Transverse colon (tissue), 4 donors: ENCODE measurements at regions not wholly inside any gene's neighbourhood (a gene's known extent, or its start where the extent isn't known, plus 50 kb on each side); places are given as distances from the start of the nearest gene placed in this dataset.
"Not testable (repeated sequence)": the region's sequence is repeated elsewhere in the genome, so short reads cannot be mapped to it uniquely, and the experiment has no call there.

ENCODE experiments used
- DNase-seq: peaks from one replicate; pipeline ENCODE4 v3.0.0-alpha.2; 2019
- H3K27ac ChIP-seq, 4 donors: fragments of 200-600 bp; sonication (generic); 2 replicates each; pipeline ENCODE4 v1.5.1; 2016 to 2018; ENCODE audit warnings: inconsistent platforms in 4 of 4
- H3K27me3 ChIP-seq: fragments of 200-600 bp; sonication (generic); 2 replicates; pipeline ENCODE4 v1.5.1; 2017; ENCODE audit warnings: inconsistent platforms
- H3K36me3 ChIP-seq, 4 donors: fragments of 200-600 bp; sonication (generic); 2 replicates each; pipeline ENCODE4 v1.5.1; 2017 to 2019; ENCODE audit warnings: inconsistent platforms in 4 of 4
- H3K4me1 ChIP-seq, 4 donors: fragments of 200-600 bp; sonication (generic); 2 replicates each; pipeline ENCODE4 v1.5.1; 2017 to 2020; ENCODE audit warnings: inconsistent platforms in 4 of 4
- H3K4me3 ChIP-seq, 4 donors: fragments of 200-600 bp; sonication (generic); 1 replicate in 1 of 4; 2 replicates in 3 of 4; pipeline versions ENCODE4 v1.5.1 to v1.6.1; 2017 to 2019; ENCODE audit warnings: inconsistent platforms in 4 of 4
- H3K9me3 ChIP-seq, 2 donors: fragments of 200-600 bp; sonication (generic); 2 replicates each; pipeline ENCODE4 v1.5.1; 2017 to 2019; ENCODE audit warnings: inconsistent platforms in 2 of 2
- CTCF ChIP-seq, 5 experiments: fragments of 200-600 bp in 3 of 5; fragments of 450-650 bp in 2 of 5; sonication (generic) in 3 of 5; IDR thresholded peaks; 1 replicate in 2 of 5; 2 replicates in 3 of 5; pipeline ENCODE4 v1.5.1; 2016 to 2017; ENCODE audit warnings: antibody characterized with exemption in 5 of 5, inconsistent platforms in 3 of 5, mild to moderate bottlenecking in 2 of 5, moderate library complexity in 1 of 5
- EP300 ChIP-seq: sonication (generic); formaldehyde crosslinking; IDR thresholded peaks from one replicate; pipeline ENCODE4 v1.6.1; 2017; ENCODE audit warnings: antibody characterized with exemption, low read depth
- POLR2A ChIP-seq: fragments of 450-650 bp; IDR thresholded peaks from one replicate; pipeline ENCODE4 v1.6.1; 2016; ENCODE audit warnings: antibody characterized with exemption, mild to moderate bottlenecking, moderate library complexity
- POLR2AphosphoS5 ChIP-seq, 3 donors: sonication (generic); formaldehyde crosslinking; IDR thresholded peaks; one replicate each; pipeline ENCODE4 v1.6.1; 2016; ENCODE audit warnings: antibody characterized with exemption in 3 of 3
- WGBS, 2 donors: methylation state at CpG; one replicate each; pipeline ENCODE4 v1.1.5; 2018; ENCODE audit warnings: low coverage in 1 of 2; 5-methylcytosine and 5-hydroxymethylcytosine counted together
- in situ Hi-C, 4 donors: fragments of 200-750 bp; cut with MboI; loops; one replicate each; pipeline versions ENCODE4 v1.15.0 to v1.15.1; 2017; ENCODE audit warnings: low sequenced_read_pairs in 3 of 4, low pct_ligation_motif_present in 1 of 4, low pct_unique_long_range_greater_than_20kb in 1 of 4
- intact Hi-C: fragments of 100-400 bp; cut with DNase I; formaldehyde crosslinking; loops from one replicate; pipeline ENCODE4 v1.15.1; 2023; ENCODE audit warnings: low total_unique reads

GRCh38 chr6:144379356-144379755 is 94.2 kb downstream of the UTRN start:
- no peak for DNase-seq
- Histone ChIP-seq H3K36me3 (no peaks in the 10 kb centered on the region), H3K9me3 (no peaks in the 10 kb centered on the region), H3K27ac (peak overlapping the region; percentile 34 to 66 (median 55)), H3K27me3 (no peaks in the 10 kb centered on the region), H3K4me3 (no peak overlapping the region), H3K4me1 (peaks cover 0 to 43% (median 16%) of the 10 kb centered on the region in 4 donors)
- no peak for TF ChIP-seq POLR2A
- TF ChIP-seq EP300 = no peak
- TF ChIP-seq POLR2AphosphoS5 (IDR thresholded peaks at IDR 0.05) = no peak
- no peak for TF ChIP-seq CTCF (IDR thresholded peaks at IDR 0.05)
- WGBS, 2 donors = 76% methylated on average over 3 to 7 of the region's 7 CpGs
- intact Hi-C loops = no loop called here
- in situ Hi-C loops = no loop called here

GRCh38 chr6:144381499-144381898 is 96.4 kb downstream of the UTRN start:
- H3K4me3 ChIP-seq, in situ Hi-C loops, H3K9me3 ChIP-seq, H3K27me3 ChIP-seq, intact Hi-C loops, H3K36me3 ChIP-seq, DNase-seq, H3K27ac ChIP-seq: not testable (repeated sequence)
- 98 to 100% methylated on average over 2 of the region's 2 CpGs for WGBS, 2 donors
- peaks cover 0 to 29% (median 12%) of the 10 kb centered on the region in 4 donors for H3K4me1 ChIP-seq

DNA sequence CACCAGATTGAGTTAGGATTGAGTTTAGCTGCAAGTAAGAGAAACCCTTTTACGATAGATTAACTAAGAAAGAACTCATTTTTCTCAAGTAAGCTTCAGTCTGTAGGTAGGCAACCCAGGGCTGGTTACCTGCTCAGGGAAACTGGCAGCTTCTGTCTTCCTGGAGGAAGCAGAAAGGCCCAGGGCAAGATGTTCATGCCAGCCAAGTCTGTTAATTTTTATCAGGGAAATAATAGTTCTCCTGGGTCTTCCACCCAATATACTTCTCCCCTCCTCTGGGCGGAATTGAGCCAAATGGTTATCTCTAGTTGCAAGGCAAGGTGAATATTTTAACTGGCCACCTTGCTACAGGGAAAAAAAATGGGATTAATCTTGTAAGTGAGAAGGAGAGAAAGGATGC is 98.2 kb downstream of the UTRN start:
- H3K27me3 ChIP-seq = no peaks in the 10 kb centered on the region
- no peak for DNase-seq
- H3K4me1 ChIP-seq = peaks cover 0 to 13% (median 6%) of the 10 kb centered on the region in 4 donors
- H3K9me3 ChIP-seq = no peaks in the 10 kb centered on the region
- 96 to 100% methylated on average over 1 to 2 of the region's 2 CpGs for WGBS, 2 donors
- H3K36me3 ChIP-seq = no peaks in the 10 kb centered on the region
- TF ChIP-seq POLR2AphosphoS5 (IDR thresholded peaks at IDR 0.05) = no peak
- TF ChIP-seq EP300 = no peak
- no peak for TF ChIP-seq POLR2A
- no peak for TF ChIP-seq CTCF (IDR thresholded peaks at IDR 0.05)
- intact Hi-C loops = no loop called here
- no peak overlapping the region for H3K27ac ChIP-seq
- in situ Hi-C loops = no loop called here
- H3K4me3 ChIP-seq = no peak overlapping the region

GRCh38 chr6:144384427-144384826 is 99.3 kb downstream of the UTRN start:
- Histone ChIP-seq H3K4me3 (no peak overlapping the region), H3K36me3 (no peaks in the 10 kb centered on the region), H3K27ac (no peak overlapping the region), H3K4me1 (peaks cover 0 to 5% (median 1%) of the 10 kb centered on the region in 4 donors), H3K27me3 (no peaks in the 10 kb centered on the region), H3K9me3 (no peaks in the 10 kb centered on the region)
- 95 to 100% methylated on average over 4 of the region's 4 CpGs for WGBS, 2 donors
- intact Hi-C loops = no loop called here
- in situ Hi-C loops = no loop called here
- TF ChIP-seq CTCF (IDR thresholded peaks at IDR 0.05) = no peak
- no peak for TF ChIP-seq POLR2AphosphoS5 (IDR thresholded peaks at IDR 0.05)
- no peak for TF ChIP-seq POLR2A
- TF ChIP-seq EP300 = no peak
- DNase-seq = no peak

DNA sequence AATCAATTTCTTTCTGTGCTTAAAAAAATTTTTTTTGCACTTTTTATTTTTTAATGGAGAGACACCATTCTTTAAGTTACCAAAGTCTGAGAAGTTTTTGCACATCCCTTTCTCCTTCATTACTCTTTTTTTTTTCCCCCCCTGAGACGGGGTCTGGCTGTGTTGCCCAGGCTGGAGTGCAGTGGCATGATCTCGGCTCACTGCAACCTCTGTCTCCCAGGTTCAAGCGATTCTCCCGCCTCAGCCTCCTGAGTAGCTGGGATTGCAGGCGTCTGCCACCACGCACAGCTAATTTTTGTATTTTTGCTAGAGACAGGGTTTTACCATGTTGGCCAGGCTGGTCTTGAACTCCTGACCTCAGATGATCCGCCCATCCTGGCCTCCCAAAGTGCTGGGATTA is 104.3 kb downstream of the UTRN start:
- in situ Hi-C loops, intact Hi-C loops: not testable (repeated sequence)

More for the DNA sequence above, 104.3 kb downstream of the UTRN start:
- not testable (repeated sequence) for H3K27me3 ChIP-seq, H3K4me3 ChIP-seq, H3K27ac ChIP-seq, DNase-seq, H3K36me3 ChIP-seq, H3K9me3 ChIP-seq, H3K4me1 ChIP-seq
- WGBS, 2 donors = 91 to 99% methylated on average over 6 to 7 of the region's 7 CpGs
